Dedifferentiated amniotic fluid mesenchymal stem cell (primary cell): ENCODE measurements at regions not wholly inside any gene's neighbourhood (a gene's known extent, or its start where the extent isn't known, plus 50 kb on each side); places are given as distances from the start of the nearest gene placed in this dataset.
"Not testable (repeated sequence)": the region's sequence is repeated elsewhere in the genome, so short reads cannot be mapped to it uniquely, and the experiment has no call there.

Source experiments
- DNase-seq: peaks from one replicate; pipeline ENCODE4 v3.0.0-alpha.2; 2016; ENCODE audit errors: extremely low spot score

DNA sequence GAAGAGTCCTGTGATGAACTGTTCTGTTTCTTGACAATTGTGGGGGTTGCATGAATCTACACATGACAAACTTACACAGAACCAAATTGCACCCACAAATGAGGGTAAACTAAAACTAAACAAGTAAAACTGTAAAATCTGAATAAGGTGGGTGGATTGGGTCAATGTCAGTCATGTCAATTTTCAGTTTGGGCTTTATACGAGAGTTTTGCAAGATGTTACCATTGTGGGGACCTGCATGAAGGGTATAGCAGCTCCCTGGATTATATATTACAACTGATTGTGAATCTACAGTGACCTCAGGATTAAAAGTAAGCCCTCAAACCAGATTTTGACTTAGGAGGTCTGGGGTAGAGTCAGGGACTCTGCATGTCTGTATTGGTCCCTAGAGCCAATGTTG lies 101.5 kb upstream of the LHX5 start:
- DNase-seq, result no peak

DNA sequence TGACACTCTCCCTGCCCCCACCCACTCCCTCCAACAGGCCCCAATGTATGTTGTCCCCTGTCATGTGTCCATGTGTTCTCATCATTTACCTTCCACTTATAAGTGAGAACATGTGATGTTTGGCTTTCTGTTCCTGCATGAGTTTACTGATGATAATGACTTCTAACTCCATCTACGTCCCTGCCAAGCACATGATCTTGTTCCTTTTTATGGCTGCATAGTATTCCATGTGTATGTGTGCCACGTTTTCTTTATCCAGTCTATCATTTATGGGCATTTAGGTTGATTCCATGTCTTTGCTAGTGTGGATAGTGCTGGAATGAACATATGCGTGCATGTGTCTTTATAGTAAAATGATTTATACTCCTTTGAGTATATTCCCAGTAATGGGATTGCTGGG lies 100.0 kb upstream of the LHX5 start:
- no peak for DNase-seq

- DNase-seq, result no peak
These were observed 98.1 kb upstream of the LHX5 start for GRCh38 chr12:113569806-113570205.

GRCh38 chr12:113568021-113568420 lies 96.3 kb upstream of the LHX5 start:
- DNase-seq, result no peak

- DNase-seq, result no peak
These were observed 93.7 kb upstream of the LHX5 start for GRCh38 chr12:113565368-113565767.

DNA sequence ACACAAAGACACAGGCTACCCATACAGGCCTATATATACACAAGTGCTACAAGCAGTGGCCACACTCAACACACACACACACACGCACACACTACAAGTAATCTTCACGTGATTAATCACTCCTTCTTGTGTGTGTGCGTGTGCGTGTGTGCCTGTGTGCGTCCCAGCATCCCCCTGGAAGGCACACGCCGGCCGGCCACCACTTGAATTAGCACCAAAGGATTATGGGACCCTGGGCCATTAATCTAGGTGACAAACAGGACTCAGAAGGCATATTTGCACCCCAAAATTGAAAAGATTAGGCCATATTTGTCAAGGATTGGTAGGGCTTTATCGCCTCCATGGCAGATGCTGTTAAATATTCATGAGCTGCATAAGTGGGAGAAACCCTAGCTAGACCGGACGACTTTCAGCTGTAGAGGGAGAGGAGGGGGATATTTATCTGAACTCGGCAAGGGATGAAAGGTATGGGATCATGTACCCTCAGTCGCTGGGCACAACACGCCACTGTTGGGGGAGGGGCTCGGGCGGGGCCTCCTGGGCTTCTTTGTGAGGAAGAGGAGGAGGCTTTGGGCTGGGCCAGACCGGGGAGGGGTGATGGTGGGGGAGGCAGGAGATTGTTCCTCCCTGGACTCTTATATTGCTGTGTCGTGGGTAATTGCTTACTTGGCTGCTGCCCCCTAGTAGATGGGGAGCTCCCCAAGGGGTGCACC lies 89.6 kb upstream of the LHX5 start:
- DNase-seq, result no peak

DNA sequence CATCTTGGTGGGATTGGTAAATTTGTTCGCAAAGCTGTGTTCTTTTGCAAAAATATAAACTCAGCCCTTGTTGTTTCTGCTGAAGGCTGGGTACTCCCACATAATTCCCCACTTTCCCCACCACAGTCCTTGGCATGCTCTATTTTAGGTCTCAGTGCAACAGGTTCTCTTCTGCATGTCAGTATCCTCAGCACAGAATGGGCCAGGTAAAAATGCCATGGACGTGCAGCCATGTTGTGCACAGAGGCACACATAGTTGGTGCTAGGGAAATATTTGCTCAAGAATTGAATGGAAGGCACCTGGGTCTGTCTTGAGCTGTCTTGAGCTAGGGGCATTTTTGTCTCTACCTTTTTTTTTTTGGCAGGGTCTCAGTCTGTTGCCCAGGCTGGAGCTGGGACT lies 87.8 kb upstream of the LHX5 start:
- no peak for DNase-seq

DNA sequence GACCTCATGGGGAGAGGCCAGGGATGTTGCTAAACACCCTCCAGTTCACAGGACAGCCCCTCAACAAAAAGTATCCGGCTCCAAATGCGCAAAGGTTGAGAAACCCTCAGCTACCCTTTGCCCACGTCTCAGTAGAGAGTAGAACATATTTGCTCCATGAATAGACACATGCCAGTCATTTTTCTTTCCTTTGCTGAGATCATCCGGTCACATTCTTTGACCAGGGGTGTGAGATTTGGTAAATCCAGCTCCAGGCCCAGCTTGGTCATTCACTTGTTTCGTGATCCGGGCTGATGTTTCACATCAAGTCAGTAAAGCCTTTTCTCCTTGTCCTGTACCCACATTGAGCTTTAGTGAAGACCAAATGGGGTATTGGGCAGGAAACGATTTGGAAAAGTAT lies 83.6 kb upstream of the LHX5 start:
- no peak for DNase-seq

GRCh38 chr12:113552760-113553159 lies 81.1 kb upstream of the LHX5 start:
- DNase-seq, result no peak

DNA sequence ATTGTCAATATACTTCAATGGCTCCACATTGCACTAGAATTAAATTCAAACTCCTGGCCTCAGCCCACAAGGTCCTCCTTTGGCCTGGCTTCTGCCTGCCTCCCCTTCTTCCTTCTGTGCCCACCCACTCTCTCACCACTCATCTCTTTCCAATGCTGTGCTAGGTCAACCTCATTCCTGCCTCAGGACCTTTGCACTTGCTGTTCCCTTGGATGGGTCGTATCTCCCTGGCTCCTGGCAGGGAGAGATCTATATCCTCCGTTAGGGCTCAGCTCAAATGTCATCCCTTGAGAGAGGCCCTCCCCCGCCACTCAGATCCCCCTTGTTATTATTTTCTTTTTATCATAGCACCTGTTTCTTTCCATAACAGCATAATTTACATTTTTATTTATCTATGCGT lies 79.9 kb upstream of the LHX5 start:
- no peak for DNase-seq

DNA sequence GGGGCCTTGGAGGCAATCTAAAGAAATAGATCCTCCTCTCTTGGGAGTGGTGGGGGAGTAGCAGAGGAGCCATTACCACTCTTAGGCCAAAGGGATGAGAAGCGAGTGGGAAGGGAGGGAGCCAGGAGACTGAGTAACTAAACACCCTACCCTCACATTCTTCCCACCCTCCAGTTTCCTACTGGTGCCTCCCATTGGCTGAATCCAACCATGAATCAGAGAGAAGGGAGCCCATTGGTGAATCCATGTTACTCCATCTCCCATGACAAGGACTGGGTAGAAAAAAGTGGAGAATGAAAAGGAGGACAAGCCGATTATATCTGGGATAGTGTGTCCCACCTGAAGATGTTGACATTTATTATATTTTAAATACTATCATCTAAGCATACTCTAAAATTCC lies 76.8 kb upstream of the LHX5 start:
- no peak for DNase-seq

DNA sequence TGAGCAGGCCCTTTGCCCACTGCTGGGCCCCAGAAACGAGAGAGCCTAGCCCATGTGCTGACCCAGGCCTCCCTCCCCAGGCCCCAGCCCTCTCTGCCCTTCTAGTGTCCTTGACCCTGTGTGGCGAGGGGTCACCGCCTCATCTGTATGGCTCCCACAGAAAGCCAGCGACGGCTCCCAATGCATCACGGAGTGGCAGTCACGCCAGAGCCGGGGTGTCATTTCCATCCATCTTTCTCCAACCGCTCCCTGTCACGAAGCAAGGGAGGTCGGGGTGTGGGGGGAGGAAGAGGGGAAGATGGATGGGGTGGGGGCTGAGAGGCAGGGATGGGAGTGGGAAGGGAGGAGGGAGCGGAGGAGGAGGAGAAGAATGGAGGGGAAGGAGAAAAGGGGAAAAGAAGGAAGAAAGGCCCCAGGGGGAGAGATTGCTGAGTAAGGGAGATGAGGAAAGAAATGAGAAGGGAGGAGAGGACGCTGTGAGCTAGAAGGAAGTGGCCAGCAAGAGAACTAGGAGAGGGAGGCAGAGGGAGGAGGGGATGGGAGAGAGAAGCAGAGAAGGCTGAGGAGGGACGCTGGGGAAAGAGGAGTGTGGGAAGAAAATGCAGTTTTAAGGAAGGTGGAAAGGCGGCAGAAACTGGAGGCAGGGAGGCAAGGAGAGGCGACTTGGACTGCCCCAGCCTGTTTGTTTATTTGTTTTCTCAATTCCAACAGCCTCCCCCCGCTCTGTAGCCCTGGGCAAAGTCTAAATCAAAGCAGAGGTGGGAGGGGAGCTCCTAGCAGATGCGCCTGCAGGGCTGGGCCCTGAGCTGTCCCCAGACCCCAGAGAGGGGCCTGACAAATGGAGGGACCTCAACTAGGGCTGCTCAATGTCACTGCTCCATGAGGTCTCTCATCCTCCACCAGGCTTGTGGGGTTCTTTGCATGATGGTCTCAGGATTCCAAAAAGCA lies 75.5 kb upstream of the LHX5 start:
- DNase-seq, result no peak

DNA sequence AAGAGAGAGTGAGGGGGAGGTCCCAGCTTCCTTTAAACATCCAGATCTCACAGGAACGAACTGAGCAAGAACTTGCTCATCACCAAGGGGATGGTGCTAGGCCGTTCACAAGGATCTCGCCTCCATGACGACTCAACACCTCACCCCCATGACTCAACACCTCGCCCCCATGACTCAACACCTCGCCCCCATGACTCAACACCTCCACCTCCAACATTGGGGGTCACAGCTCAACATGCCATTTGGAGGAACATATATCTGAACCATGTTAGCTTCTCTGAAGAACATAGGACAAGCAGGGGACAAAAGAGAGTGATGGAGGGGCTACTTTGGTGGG lies 66.0 kb upstream of the LHX5 start:
- no peak for DNase-seq

- no peak for DNase-seq
These were observed 65.5 kb upstream of the LHX5 start for GRCh38 chr12:113537046-113537750.

DNA sequence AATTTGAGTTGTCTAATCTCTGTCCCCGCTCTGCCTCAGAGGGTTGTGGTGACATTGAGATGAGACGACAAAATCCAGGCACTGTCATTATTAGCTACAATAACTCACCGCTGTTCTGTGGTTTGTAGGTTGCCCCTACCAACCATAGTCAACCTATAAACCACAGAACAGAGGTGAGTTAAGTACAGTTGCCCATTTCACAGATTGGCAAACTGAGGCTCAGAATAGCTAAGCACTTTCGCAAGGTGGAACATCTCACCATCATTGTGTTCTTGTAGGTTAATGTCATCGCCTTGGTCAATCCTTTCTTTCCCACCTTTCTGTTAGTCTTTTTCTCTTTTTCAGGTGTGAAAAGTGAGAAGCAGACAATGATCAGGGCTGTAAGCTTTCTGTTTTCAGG lies 63.4 kb upstream of the LHX5 start:
- DNase-seq, result no peak

- no peak for DNase-seq
These were observed 62.9 kb upstream of the LHX5 start for GRCh38 chr12:113534555-113534954.

GRCh38 chr12:113533842-113534375 lies 62.2 kb upstream of the LHX5 start:
- no peak for DNase-seq

GRCh38 chr12:113532292-113532691 lies 60.6 kb upstream of the LHX5 start:
- DNase-seq, result no peak

DNA sequence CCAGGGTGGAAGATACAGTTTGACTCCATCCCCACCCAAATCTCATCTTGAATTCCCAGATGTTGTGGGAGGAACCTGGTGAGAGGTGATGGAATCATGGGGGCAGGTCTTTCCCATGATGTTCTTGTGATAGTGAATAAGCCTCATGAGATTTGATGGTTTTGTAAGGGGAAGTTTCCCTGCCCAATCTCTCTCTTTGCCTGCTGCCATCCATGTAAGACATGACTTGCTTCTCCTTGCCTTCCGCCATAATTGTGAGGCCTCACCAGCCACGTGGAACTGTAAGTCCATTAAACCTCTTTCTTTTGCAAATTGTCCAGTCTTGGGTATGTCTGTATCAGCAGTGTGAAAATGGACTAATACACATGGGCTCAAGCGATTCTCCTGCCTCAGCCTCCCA lies 59.4 kb upstream of the LHX5 start:
- DNase-seq, result not testable (repeated sequence)

DNA sequence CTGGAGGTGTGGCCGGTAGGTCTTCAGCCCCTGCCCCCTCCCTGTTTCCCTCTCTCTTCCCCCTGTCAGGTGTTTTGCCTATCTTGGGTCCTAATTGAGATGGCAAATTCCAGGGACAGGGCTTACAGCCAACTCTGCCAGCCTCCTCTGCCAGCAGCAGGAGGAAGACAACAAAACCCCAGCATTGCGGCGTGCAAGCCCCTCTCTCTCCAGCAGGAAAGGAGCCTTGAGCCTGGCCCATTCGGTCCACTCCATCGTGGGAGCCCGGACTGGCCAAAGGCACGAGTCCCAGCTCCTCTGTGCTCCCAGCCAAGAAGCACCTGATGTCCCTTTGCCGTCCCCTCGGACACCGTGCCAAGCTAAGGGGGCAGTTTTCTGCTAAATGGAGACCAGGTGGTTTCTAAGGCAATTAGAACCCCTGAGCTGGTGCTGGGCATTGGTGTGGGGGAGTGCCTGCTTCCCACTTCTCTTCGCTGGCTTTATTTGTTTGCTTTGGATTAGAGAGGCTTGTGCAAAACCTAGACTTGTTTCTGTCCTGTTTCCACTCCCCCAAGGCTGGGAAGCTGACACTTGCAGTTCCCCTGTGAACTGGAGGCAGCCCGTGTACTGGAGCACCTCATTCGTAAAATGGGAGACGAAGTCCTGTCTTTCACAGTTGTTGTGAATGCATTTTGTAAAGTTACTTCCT lies 57.1 kb upstream of the LHX5 start:
- DNase-seq, result no peak

DNA sequence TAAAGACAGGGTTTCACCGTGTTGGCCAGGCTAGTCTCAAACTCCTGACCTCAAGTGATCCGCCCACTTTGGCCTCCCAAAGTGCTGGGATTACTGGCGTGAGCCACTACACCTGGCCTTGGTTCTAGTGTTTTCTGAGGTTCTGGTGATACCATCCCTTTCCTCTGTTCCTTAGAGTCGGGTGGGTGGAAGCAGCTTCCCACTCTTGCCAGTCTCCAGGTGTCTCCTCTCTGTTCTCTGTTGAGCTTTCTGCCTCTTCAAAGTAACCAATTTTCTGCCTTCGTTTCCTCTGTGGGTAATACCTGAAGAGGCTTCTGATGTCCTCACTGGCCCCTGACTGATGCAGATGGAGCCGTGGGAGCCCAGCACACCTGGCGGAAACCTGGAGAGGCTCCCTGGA lies 53.4 kb upstream of the LHX5 start:
- no peak for DNase-seq

DNA sequence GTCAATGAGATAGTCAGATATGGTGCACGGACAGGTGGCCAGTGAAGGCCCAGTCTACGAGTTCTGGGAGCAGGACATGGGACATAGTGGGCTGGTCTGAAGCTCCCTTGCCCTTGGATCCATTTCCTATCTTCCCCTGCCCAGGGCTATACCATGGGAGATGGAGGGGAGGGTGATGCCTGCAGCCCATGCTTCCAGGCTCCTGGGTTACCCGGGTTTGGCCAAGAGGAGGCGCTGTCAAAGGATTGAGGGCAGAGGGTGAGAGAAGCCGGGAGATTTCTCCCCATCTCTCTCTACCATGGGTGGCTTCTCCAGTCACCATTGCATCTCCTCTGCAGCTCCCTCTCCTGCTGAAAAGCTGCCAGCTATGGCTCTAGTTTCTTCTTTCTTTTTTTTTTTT lies 52.8 kb upstream of the LHX5 start:
- no peak for DNase-seq
